ENCODE measurements at regions not wholly inside any gene's neighbourhood (a gene's known extent, or its start where the extent isn't known, plus 50 kb on each side); places are given as distances from the start of the nearest gene placed in this dataset.

GRCh38 chr5:2847608-2848007, 96.1 kb upstream of the IRX2 start:
- TF ChIP-seq CTCF (IDR thresholded peaks at IDR 0.05) (no peak), POLR2A (IDR thresholded peaks at IDR 0.05) (no peak)

Data from tibial nerve (tissue), 3 donors.